ENCODE measurements at regions not wholly inside any gene's neighbourhood (a gene's known extent, or its start where the extent isn't known, plus 50 kb on each side); places are given as distances from the start of the nearest gene placed in this dataset.

DNA sequence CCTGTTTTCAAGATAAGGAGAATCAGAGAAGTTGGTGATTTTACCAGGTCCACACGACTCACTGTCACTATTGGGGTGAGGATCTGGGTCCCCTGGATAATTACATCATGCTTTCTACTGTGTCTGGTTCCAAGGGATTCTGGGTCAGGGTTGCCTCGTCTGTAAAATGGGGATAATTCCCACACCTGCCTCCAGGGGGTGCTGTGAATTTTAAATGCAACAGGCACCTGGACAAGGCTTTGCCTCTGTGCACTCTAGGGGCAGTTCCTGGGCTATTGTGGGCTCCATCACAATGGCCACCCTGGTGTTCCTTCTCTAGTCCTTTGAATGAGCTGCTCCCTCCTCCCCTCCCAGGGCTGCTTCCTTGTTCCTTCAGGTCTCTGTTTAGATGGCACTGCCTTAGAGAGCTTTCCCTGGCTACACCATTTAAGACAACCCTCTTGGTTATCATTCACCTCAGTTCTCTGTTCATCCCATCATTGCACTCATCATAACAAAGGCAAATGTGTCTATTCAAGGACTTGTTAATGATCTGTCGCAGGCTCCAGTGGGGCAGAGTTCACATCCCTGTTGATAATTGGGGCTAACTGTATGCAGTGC lies 178.6 kb downstream of the MIAT start:
- TF ChIP-seq, protein P1, sequence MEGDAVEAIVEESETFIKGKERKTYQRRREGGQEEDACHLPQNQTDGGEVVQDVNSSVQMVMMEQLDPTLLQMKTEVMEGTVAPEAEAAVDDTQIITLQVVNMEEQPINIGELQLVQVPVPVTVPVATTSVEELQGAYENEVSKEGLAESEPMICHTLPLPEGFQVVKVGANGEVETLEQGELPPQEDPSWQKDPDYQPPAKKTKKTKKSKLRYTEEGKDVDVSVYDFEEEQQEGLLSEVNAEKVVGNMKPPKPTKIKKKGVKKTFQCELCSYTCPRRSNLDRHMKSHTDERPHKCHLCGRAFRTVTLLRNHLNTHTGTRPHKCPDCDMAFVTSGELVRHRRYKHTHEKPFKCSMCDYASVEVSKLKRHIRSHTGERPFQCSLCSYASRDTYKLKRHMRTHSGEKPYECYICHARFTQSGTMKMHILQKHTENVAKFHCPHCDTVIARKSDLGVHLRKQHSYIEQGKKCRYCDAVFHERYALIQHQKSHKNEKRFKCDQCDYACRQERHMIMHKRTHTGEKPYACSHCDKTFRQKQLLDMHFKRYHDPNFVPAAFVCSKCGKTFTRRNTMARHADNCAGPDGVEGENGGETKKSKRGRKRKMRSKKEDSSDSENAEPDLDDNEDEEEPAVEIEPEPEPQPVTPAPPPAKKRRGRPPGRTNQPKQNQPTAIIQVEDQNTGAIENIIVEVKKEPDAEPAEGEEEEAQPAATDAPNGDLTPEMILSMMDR (conservative IDR thresholded peaks at IDR 0.05; ENCODE audit: low read depth, low read length) = peak; percentile 83
- TF ChIP-seq EZH2 (IDR thresholded peaks at IDR 0.05; ENCODE audit: borderline replicate concordance, low read depth, low read length, poor library complexity, severe bottlenecking) = no peak
- CTCF ChIA-PET = no interaction called here
- H3K27ac ChIP-seq (ENCODE audit: low read depth, low read length, poor library complexity, severe bottlenecking) = no peak overlapping the region
- POLR2A ChIA-PET (ENCODE audit: low non-redundant PET) = interaction anchor here (0.8 kb wide), 1 partner anchor 31 kb away, joined by 16 read pairs; no protein-coding TSS in a partner anchor
- peaks cover 3% of the 10 kb centered on the region for H3K4me1 ChIP-seq (ENCODE audit: insufficient read depth, low read length, poor library complexity, severe bottlenecking)
- H3K4me3 ChIP-seq (ENCODE audit: low read depth, low read length, poor library complexity, severe bottlenecking) = no peak overlapping the region
- no peaks in the 10 kb centered on the region for H3K27me3 ChIP-seq (replicated peaks; ENCODE audit: insufficient read depth, low read depth, low read length, poor library complexity)
- H3K36me3 ChIP-seq (ENCODE audit: insufficient read depth, low read length, poor library complexity, severe bottlenecking) = no peaks in the 10 kb centered on the region
- DNase-seq (ENCODE audit: low spot score) = peak; percentile 71
- intact Hi-C loops (cut with micrococcal nuclease; ENCODE audit: unreplicated experiment) = no loop called here
- BruUV-seq (replicated peaks) = no TSS peak
- H3K9me3 ChIP-seq (ENCODE audit: low read depth, low read length, poor library complexity, severe bottlenecking) = no peaks in the 10 kb centered on the region

DNA sequence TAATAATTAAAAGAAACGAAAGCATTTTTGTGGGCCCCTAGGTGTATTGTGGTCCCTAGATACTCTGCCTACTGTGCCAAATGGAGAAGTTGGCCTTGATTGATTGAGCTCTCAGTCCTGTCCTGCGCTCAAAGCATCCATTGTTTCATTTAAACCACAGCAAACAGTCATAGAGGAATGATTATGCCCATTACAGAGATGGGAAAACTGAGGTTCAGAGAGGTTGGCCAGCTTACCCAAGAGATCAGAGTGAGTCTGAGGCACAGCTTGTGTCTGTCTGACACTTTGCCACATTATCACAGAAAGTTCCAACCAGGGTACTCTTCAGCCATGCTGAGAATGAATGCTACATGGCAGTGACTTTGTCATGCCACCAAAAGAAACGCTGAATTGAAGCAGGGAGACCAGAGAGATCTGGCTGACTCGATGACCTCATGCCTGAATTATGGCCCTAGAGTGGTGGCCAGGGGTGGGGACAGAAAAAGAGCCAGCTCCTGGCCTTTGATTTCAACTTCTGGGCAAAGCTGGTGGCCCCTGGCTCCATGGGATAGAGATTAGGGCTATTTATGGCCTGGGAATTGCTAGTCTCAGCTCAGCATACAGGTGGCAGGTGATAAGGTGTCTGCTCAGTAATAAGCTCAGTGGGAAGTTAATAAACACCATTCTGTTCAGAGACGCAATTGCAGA lies 180.5 kb downstream of the MIAT start:
- POLR2A ChIA-PET (ENCODE audit: low non-redundant PET) = no interaction called here
- TF ChIP-seq EZH2 (IDR thresholded peaks at IDR 0.05; ENCODE audit: borderline replicate concordance, low read depth, low read length, poor library complexity, severe bottlenecking) = no peak
- TF ChIP-seq, protein P1 (conservative IDR thresholded peaks at IDR 0.05; ENCODE audit: low read depth, low read length) = no peak
- no TSS peak for BruUV-seq (replicated peaks)
- no peaks in the 10 kb centered on the region for H3K4me1 ChIP-seq (ENCODE audit: insufficient read depth, low read length, poor library complexity, severe bottlenecking)
- CTCF ChIA-PET = no interaction called here
- DNase-seq (ENCODE audit: low spot score) = no peak
- H3K9me3 ChIP-seq (ENCODE audit: low read depth, low read length, poor library complexity, severe bottlenecking) = no peaks in the 10 kb centered on the region
- no peaks in the 10 kb centered on the region for H3K27me3 ChIP-seq (replicated peaks; ENCODE audit: insufficient read depth, low read depth, low read length, poor library complexity)
- H3K4me3 ChIP-seq (ENCODE audit: low read depth, low read length, poor library complexity, severe bottlenecking) = no peak overlapping the region
- no peak overlapping the region for H3K27ac ChIP-seq (ENCODE audit: low read depth, low read length, poor library complexity, severe bottlenecking)
- intact Hi-C loops (cut with micrococcal nuclease; ENCODE audit: unreplicated experiment) = no loop called here
- no peaks in the 10 kb centered on the region for H3K36me3 ChIP-seq (ENCODE audit: insufficient read depth, low read length, poor library complexity, severe bottlenecking)

DNA sequence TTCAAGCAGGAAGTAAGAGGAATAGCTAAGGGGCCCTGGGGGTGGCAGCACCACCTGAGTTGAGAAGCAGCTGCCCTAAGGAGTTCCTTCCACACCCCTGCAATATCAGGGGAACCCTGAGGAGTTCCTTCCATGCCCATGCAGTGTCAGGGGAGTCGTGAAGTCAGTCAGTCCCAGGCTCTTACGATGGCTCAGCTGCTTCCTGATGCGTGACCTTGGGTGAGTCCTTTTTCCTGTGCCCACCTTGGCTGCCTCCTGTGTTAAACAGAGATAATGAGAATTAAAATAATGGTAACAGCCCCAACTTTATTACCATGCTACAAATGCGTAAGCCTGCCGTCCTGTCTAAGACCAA lies 181.1 kb downstream of the MIAT start:
- H3K27me3 ChIP-seq (replicated peaks; ENCODE audit: insufficient read depth, low read depth, low read length, poor library complexity) = no peaks in the 10 kb centered on the region

More for the DNA sequence above, 181.1 kb downstream of the MIAT start:
- CTCF ChIA-PET = no interaction called here
- H3K36me3 ChIP-seq (ENCODE audit: insufficient read depth, low read length, poor library complexity, severe bottlenecking) = no peaks in the 10 kb centered on the region
- H3K27ac ChIP-seq (ENCODE audit: low read depth, low read length, poor library complexity, severe bottlenecking) = no peak overlapping the region
- H3K4me3 ChIP-seq (ENCODE audit: low read depth, low read length, poor library complexity, severe bottlenecking) = no peak overlapping the region
- no TSS peak for BruUV-seq (replicated peaks)
- intact Hi-C loops (cut with micrococcal nuclease; ENCODE audit: unreplicated experiment) = no loop called here
- POLR2A ChIA-PET (ENCODE audit: low non-redundant PET) = no interaction called here
- TF ChIP-seq, protein P1 (conservative IDR thresholded peaks at IDR 0.05; ENCODE audit: low read depth, low read length) = no peak
- no peak for TF ChIP-seq EZH2 (IDR thresholded peaks at IDR 0.05; ENCODE audit: borderline replicate concordance, low read depth, low read length, poor library complexity, severe bottlenecking)
- H3K4me1 ChIP-seq (ENCODE audit: insufficient read depth, low read length, poor library complexity, severe bottlenecking) = no peaks in the 10 kb centered on the region
- no peaks in the 10 kb centered on the region for H3K9me3 ChIP-seq (ENCODE audit: low read depth, low read length, poor library complexity, severe bottlenecking)
- DNase-seq (ENCODE audit: low spot score) = peak; percentile 20

Measured in A673 (cell line).